Glutamatergic neuron (in vitro differentiated cells): ENCODE measurements at regions not wholly inside any gene's neighbourhood (a gene's known extent, or its start where the extent isn't known, plus 50 kb on each side); places are given as distances from the start of the nearest gene placed in this dataset.

ENCODE experiments used
- DNase-seq: peaks from one replicate; pipeline ENCODE4 v3.0.0; 2022
- H3K27ac Mint-ChIP-seq: one replicate; pipeline ENCODE4 v1.8.0; 2020; ENCODE audit warnings: mild to moderate bottlenecking, mixed read lengths, inconsistent platforms; ENCODE audit not compliant: unreplicated experiment
- H3K27me3 Mint-ChIP-seq: one replicate; pipeline ENCODE4 v1.8.0; 2020; ENCODE audit warnings: mild to moderate bottlenecking, moderate library complexity, mixed read lengths, inconsistent platforms; ENCODE audit not compliant: unreplicated experiment
- H3K36me3 Mint-ChIP-seq: one replicate; pipeline ENCODE4 v1.8.0; 2020; ENCODE audit warnings: mild to moderate bottlenecking, mixed read lengths, inconsistent platforms; ENCODE audit not compliant: unreplicated experiment
- H3K4me1 Mint-ChIP-seq: one replicate; pipeline ENCODE4 v1.8.0; 2020; ENCODE audit warnings: mild to moderate bottlenecking, low read depth, mixed read lengths, inconsistent platforms; ENCODE audit not compliant: unreplicated experiment
- H3K4me3 Mint-ChIP-seq: one replicate; pipeline ENCODE4 v1.8.0; 2020; ENCODE audit warnings: mild to moderate bottlenecking, mixed read lengths, inconsistent platforms; ENCODE audit not compliant: unreplicated experiment
- H3K9me3 Mint-ChIP-seq: one replicate; pipeline ENCODE4 v1.8.0; 2020; ENCODE audit warnings: mild to moderate bottlenecking, moderate library complexity, mixed read lengths, inconsistent platforms; ENCODE audit not compliant: unreplicated experiment
- CTCF ChIP-seq: fragments of 200-600 bp; sonication (generic); IDR thresholded peaks from one replicate; pipeline ENCODE4 v1.5.0; 2021; ENCODE audit not compliant: partially characterized antibody, unreplicated experiment

DNA sequence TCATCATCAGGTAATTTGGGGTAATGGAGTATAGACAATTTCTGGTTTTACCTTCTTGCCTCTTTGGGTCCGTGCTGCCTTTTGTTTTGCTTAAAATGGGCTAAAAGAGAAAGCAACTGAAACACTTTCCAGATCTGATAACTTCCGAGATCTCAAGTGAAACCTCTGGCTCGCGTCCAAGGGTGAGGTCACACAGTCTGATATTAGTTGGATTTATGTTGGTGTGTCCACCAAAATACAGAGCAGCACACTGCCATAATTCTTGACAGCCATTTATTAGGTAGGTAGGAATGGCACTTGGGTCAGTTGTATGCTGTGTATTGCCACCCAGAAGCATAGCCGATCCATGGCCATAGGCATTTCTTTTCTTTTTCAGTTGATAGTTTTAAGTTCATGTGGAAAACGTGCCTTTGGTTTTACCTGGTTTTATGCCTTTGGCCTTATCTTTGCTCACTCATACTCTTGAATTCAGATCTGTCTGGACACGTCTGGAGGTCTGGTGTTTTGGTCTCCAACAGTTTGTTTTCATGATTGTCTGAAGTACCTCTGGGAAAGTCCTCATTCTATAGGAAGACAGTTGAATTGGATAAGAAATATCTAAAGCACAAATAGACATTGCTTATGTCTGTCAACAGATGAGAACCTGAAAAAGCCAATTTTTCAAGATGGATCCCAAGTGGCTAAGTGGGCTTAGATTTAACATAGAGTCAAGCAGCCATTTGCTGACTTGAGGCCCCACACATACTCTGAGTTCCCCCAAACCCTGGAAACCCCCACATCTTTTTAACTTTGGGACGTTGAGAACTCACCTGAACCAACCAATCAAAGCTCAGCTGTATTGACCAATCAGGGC lies 320.8 kb downstream of the SOX4 start:
- Mint-ChIP-seq H3K4me1 (peaks cover 36% of the 10 kb centered on the region), H3K27me3 (peaks cover 7% of the 10 kb centered on the region), H3K36me3 (peaks cover 8% of the 10 kb centered on the region), H3K9me3 (peaks cover 2% of the 10 kb centered on the region), H3K27ac (no peak overlapping the region), H3K4me3 (no peak overlapping the region)
- TF ChIP-seq CTCF: no peak
- DNase-seq: no peak

- TF ChIP-seq CTCF: no peak
- no peak overlapping the region for H3K4me3 Mint-ChIP-seq
- H3K36me3 Mint-ChIP-seq: peaks cover 8% of the 10 kb centered on the region
- H3K27me3 Mint-ChIP-seq: peaks cover 7% of the 10 kb centered on the region
- no peak overlapping the region for H3K27ac Mint-ChIP-seq
- peaks cover 36% of the 10 kb centered on the region for H3K4me1 Mint-ChIP-seq
- DNase-seq: no peak
- peaks cover 4% of the 10 kb centered on the region for H3K9me3 Mint-ChIP-seq
Observed at GRCh38 chr6:21915707-21916260, 322.2 kb downstream of the SOX4 start.

- H3K4me1 Mint-ChIP-seq: peaks cover 27% of the 10 kb centered on the region
- TF ChIP-seq CTCF: no peak
- peaks cover 7% of the 10 kb centered on the region for H3K27me3 Mint-ChIP-seq
- no peak overlapping the region for H3K27ac Mint-ChIP-seq
- H3K4me3 Mint-ChIP-seq: no peak overlapping the region
- peaks cover 8% of the 10 kb centered on the region for H3K36me3 Mint-ChIP-seq
- H3K9me3 Mint-ChIP-seq: peaks cover 6% of the 10 kb centered on the region
- DNase-seq: no peak
Observed at GRCh38 chr6:21918041-21918440, 324.5 kb downstream of the SOX4 start.

DNA sequence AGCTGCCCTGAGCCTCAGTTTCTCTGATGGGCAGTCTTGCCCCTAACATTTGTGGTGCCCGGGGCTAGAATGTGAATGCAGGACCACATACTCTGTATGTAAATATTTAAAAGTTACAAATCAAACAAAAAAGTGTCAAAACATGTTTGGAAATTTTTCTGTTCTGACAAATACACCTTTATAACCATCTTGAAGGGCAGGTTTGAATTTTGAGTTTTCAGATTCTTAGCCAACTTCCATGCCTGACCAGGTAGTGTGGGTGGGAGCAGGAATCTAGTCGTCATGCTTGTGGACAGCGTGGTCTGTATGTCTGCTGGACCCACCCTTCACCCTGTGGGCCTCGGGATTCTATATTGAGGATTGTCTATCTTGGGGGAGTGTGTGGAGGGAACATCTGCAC lies 325.1 kb downstream of the SOX4 start:
- DNase-seq: no peak
- no peak overlapping the region for H3K4me3 Mint-ChIP-seq
- peaks cover 8% of the 10 kb centered on the region for H3K36me3 Mint-ChIP-seq
- peaks cover 27% of the 10 kb centered on the region for H3K4me1 Mint-ChIP-seq
- H3K27me3 Mint-ChIP-seq: peaks cover 4% of the 10 kb centered on the region
- no peak for TF ChIP-seq CTCF
- no peak overlapping the region for H3K27ac Mint-ChIP-seq
- H3K9me3 Mint-ChIP-seq: peaks cover 6% of the 10 kb centered on the region

GRCh38 chr6:21922086-21922485 lies 328.5 kb downstream of the SOX4 start:
- H3K36me3 Mint-ChIP-seq: no peaks in the 10 kb centered on the region
- H3K9me3 Mint-ChIP-seq: peaks cover 3% of the 10 kb centered on the region
- H3K27ac Mint-ChIP-seq: no peak overlapping the region
- no peak overlapping the region for H3K4me3 Mint-ChIP-seq
- peaks cover 5% of the 10 kb centered on the region for H3K27me3 Mint-ChIP-seq
- DNase-seq: no peak
- TF ChIP-seq CTCF: no peak
- H3K4me1 Mint-ChIP-seq: peaks cover 17% of the 10 kb centered on the region
